ENCODE measurements at regions not wholly inside any gene's neighbourhood (a gene's known extent, or its start where the extent isn't known, plus 50 kb on each side); places are given as distances from the start of the nearest gene placed in this dataset.
"Not testable (repeated sequence)": the region's sequence is repeated elsewhere in the genome, so short reads cannot be mapped to it uniquely, and the experiment has no call there.

- H3K27me3 Mint-ChIP-seq (ENCODE audit: low read depth) = no peaks in the 10 kb centered on the region
- ATAC-seq (no peak), DNase-seq (no peak)
- no peaks in the 10 kb centered on the region for H3K4me1 Mint-ChIP-seq (ENCODE audit: low read depth)
- H3K36me3 Mint-ChIP-seq (ENCODE audit: insufficient read depth) = no peaks in the 10 kb centered on the region
- H3K9me3 Mint-ChIP-seq = peaks cover 18% of the 10 kb centered on the region
- no peak overlapping the region for H3K4me3 Mint-ChIP-seq
Measured at GRCh38 chr3:145313751-145314150, 847.2 kb downstream of the PLOD2 start.

- DNase-seq; H3K4me3 Mint-ChIP-seq; ATAC-seq; H3K27me3 Mint-ChIP-seq (ENCODE audit: low read depth); H3K36me3 Mint-ChIP-seq (ENCODE audit: insufficient read depth); H3K4me1 Mint-ChIP-seq (ENCODE audit: low read depth): not testable (repeated sequence)
- peaks cover 25% of the 10 kb centered on the region for H3K9me3 Mint-ChIP-seq
Measured at GRCh38 chr3:145316253-145316652, 844.7 kb downstream of the PLOD2 start.

GRCh38 chr3:145326666-145327065, 834.3 kb downstream of the PLOD2 start:
- H3K9me3 Mint-ChIP-seq = peaks cover 6% of the 10 kb centered on the region
- no peaks in the 10 kb centered on the region for H3K4me1 Mint-ChIP-seq (ENCODE audit: low read depth)
- no peaks in the 10 kb centered on the region for H3K27me3 Mint-ChIP-seq (ENCODE audit: low read depth)
- no peak for ATAC-seq
- no peak for DNase-seq
- H3K36me3 Mint-ChIP-seq (ENCODE audit: insufficient read depth) = no peaks in the 10 kb centered on the region
- H3K4me3 Mint-ChIP-seq = no peak overlapping the region

- not testable (repeated sequence) for H3K27me3 Mint-ChIP-seq (ENCODE audit: low read depth); H3K4me1 Mint-ChIP-seq (ENCODE audit: low read depth); H3K9me3 Mint-ChIP-seq; H3K4me3 Mint-ChIP-seq; DNase-seq; ATAC-seq; H3K36me3 Mint-ChIP-seq (ENCODE audit: insufficient read depth)
Measured at GRCh38 chr3:145333427-145333826, 827.6 kb downstream of the PLOD2 start.

GRCh38 chr3:145333931-145334330, 827.1 kb downstream of the PLOD2 start:
- Mint-ChIP-seq H3K4me3 (no peak overlapping the region), H3K27me3 (ENCODE audit: low read depth) (no peaks in the 10 kb centered on the region), H3K36me3 (ENCODE audit: insufficient read depth) (no peaks in the 10 kb centered on the region), H3K9me3 (peaks cover 10% of the 10 kb centered on the region), H3K4me1 (ENCODE audit: low read depth) (no peaks in the 10 kb centered on the region)
- ATAC-seq (no peak), DNase-seq (no peak)

DNA sequence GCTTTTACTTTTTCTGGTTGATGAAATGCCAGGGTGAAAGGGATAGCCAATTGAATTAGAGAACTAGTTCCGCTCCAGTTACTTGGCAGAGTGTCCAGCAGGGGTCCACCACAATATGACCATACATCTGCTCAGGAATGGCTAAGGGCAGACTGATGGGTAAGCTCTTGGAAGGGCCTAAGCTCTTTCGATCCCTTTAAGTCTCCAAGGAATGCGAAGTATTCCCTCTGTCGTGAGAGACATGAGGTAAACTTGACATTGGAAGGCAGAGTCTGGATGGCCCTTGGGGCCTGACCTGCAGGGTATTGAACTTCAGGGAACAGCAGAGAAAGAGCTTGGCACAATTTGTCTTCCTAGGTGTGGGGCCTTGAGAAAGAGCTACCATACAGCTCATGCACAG, 805.8 kb downstream of the PLOD2 start:
- no peak for DNase-seq
- no peak for ATAC-seq
- peaks cover 33% of the 10 kb centered on the region for H3K9me3 Mint-ChIP-seq
- H3K27me3 Mint-ChIP-seq (ENCODE audit: low read depth) = no peaks in the 10 kb centered on the region
- H3K36me3 Mint-ChIP-seq (ENCODE audit: insufficient read depth) = no peaks in the 10 kb centered on the region
- H3K4me1 Mint-ChIP-seq (ENCODE audit: low read depth) = no peaks in the 10 kb centered on the region
- no peak overlapping the region for H3K4me3 Mint-ChIP-seq

- H3K36me3 Mint-ChIP-seq (ENCODE audit: insufficient read depth) = no peaks in the 10 kb centered on the region
- DNase-seq (no peak), ATAC-seq (no peak)
- no peaks in the 10 kb centered on the region for H3K27me3 Mint-ChIP-seq (ENCODE audit: low read depth)
- H3K4me1 Mint-ChIP-seq (ENCODE audit: low read depth) = no peaks in the 10 kb centered on the region
- no peak overlapping the region for H3K4me3 Mint-ChIP-seq
- peaks cover 37% of the 10 kb centered on the region for H3K9me3 Mint-ChIP-seq
Measured at GRCh38 chr3:145357453-145357852, 803.5 kb downstream of the PLOD2 start.

- DNase-seq = no peak
- no peaks in the 10 kb centered on the region for H3K36me3 Mint-ChIP-seq (ENCODE audit: insufficient read depth)
- H3K9me3 Mint-ChIP-seq = peaks cover 29% of the 10 kb centered on the region
- no peak overlapping the region for H3K4me3 Mint-ChIP-seq
- no peak for ATAC-seq
- no peaks in the 10 kb centered on the region for H3K4me1 Mint-ChIP-seq (ENCODE audit: low read depth)
- no peaks in the 10 kb centered on the region for H3K27me3 Mint-ChIP-seq (ENCODE audit: low read depth)
Measured at GRCh38 chr3:145359040-145359439, 801.9 kb downstream of the PLOD2 start.

- no peak for ATAC-seq
- Mint-ChIP-seq H3K4me1 (ENCODE audit: low read depth) (no peaks in the 10 kb centered on the region), H3K27me3 (ENCODE audit: low read depth) (no peaks in the 10 kb centered on the region), H3K36me3 (ENCODE audit: insufficient read depth) (no peaks in the 10 kb centered on the region), H3K4me3 (no peak overlapping the region), H3K9me3 (peaks cover 13% of the 10 kb centered on the region)
- DNase-seq = no peak
Measured at GRCh38 chr3:145368748-145369147, 792.2 kb downstream of the PLOD2 start.

DNA sequence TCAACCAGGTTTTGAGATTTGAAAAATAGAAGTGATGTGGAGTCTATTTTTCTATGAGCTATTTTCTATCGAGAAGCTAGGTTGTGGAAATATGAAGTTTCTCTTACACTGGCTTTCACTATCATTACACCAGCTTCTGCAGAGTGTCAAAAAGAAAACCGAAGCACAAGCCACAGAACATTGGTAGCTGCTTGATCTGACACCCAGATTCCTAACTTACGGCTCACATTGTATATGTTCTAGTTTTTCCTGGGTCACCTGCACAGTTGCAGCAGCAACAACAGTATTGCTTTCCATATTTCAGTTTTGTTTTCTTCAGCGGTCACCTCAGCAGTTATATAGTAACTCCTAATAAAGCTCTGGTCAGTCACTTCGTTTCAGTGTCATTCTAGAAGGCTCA, 790.1 kb downstream of the PLOD2 start:
- Mint-ChIP-seq H3K36me3 (ENCODE audit: insufficient read depth) (no peaks in the 10 kb centered on the region), H3K27me3 (ENCODE audit: low read depth) (no peaks in the 10 kb centered on the region), H3K4me1 (ENCODE audit: low read depth) (no peaks in the 10 kb centered on the region), H3K9me3 (peaks cover 6% of the 10 kb centered on the region), H3K4me3 (no peak overlapping the region)
- ATAC-seq (no peak), DNase-seq (no peak)

GRCh38 chr3:145377301-145377700, 783.7 kb downstream of the PLOD2 start:
- Mint-ChIP-seq H3K9me3 (peaks cover 3% of the 10 kb centered on the region), H3K36me3 (ENCODE audit: insufficient read depth) (no peaks in the 10 kb centered on the region), H3K4me1 (ENCODE audit: low read depth) (no peaks in the 10 kb centered on the region), H3K4me3 (no peak overlapping the region), H3K27me3 (ENCODE audit: low read depth) (no peaks in the 10 kb centered on the region)
- ATAC-seq (no peak), DNase-seq (no peak)

DNA sequence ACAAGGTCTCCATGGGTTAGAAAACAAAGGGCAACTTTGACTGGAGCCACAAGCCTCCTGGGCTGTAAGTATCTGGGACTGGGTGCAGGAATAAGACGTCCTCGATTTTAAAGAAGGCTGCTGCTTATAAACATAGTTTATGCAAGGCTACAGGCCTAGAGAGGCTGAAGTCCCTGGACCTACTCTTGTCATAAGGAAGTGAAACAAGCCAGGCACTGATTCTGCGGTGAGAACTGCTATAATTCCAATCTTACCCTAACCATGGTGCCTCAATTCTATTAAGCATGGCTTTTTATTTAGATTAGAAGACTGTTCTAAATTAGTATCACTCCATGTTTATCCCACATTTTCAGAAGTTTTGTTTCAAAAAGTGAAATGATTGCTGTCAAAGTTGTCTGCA, 777.6 kb downstream of the PLOD2 start:
- Mint-ChIP-seq H3K4me1 (ENCODE audit: low read depth) (no peaks in the 10 kb centered on the region), H3K9me3 (peaks cover 3% of the 10 kb centered on the region), H3K27me3 (ENCODE audit: low read depth) (no peaks in the 10 kb centered on the region), H3K4me3 (no peak overlapping the region), H3K36me3 (ENCODE audit: insufficient read depth) (no peaks in the 10 kb centered on the region)
- DNase-seq = no peak
- no peak for ATAC-seq

GRCh38 chr3:145384307-145384706, 776.7 kb downstream of the PLOD2 start:
- no peak overlapping the region for H3K4me3 Mint-ChIP-seq
- DNase-seq (no peak), ATAC-seq (no peak)
- H3K9me3 Mint-ChIP-seq = peaks cover 10% of the 10 kb centered on the region
- no peaks in the 10 kb centered on the region for H3K27me3 Mint-ChIP-seq (ENCODE audit: low read depth)
- no peaks in the 10 kb centered on the region for H3K4me1 Mint-ChIP-seq (ENCODE audit: low read depth)
- no peaks in the 10 kb centered on the region for H3K36me3 Mint-ChIP-seq (ENCODE audit: insufficient read depth)

- Mint-ChIP-seq H3K36me3 (ENCODE audit: insufficient read depth) (no peaks in the 10 kb centered on the region), H3K27me3 (ENCODE audit: low read depth) (no peaks in the 10 kb centered on the region), H3K9me3 (peaks cover 10% of the 10 kb centered on the region), H3K4me3 (no peak overlapping the region), H3K4me1 (ENCODE audit: low read depth) (no peaks in the 10 kb centered on the region)
- DNase-seq (no peak), ATAC-seq (no peak)
Measured at GRCh38 chr3:145387211-145387610, 773.8 kb downstream of the PLOD2 start.

DNA sequence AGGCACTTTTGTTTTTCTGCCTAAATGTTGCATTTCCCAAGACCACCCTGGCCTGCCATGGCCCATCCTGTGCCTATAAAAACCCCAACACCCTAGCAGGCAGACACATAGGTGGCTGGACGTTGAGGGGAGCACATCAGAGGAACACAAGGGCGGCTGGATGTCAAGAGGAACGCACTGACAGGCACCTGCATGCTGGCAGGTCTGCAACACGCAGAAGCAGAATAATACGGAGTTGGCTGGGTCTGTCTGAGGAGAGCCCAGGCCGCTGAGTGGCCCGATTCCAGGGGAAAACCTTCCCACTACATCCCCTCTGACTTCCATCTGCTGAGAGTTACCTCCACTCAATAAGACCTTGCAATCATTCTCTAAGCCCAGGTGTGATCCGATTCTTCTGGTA, 765.6 kb downstream of the PLOD2 start:
- no peak for ATAC-seq
- Mint-ChIP-seq H3K27me3 (ENCODE audit: low read depth) (no peaks in the 10 kb centered on the region), H3K9me3 (peaks cover 3% of the 10 kb centered on the region), H3K36me3 (ENCODE audit: insufficient read depth) (no peaks in the 10 kb centered on the region), H3K4me1 (ENCODE audit: low read depth) (no peaks in the 10 kb centered on the region), H3K4me3 (no peak overlapping the region)
- DNase-seq = no peak

DNA sequence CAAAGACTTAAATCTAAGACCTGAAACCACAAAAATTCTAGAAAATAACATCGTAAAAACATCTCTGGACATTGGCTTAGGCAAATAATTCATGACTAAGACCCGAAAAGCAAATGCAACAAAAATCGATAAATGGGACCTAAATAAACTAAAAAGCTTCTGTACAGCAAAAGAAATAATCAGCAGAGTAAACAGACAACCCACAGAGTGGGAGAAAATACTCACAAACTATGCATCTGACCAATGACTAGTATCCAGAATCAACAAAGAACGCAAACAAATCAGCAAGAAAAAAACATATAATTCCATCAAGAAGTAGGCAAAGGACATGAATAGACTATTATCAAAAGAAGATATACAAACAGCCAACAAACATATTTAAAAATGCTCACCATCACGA, 749.4 kb downstream of the PLOD2 start:
- no peak for ATAC-seq
- no peaks in the 10 kb centered on the region for H3K36me3 Mint-ChIP-seq (ENCODE audit: insufficient read depth)

More for the DNA sequence above, 749.4 kb downstream of the PLOD2 start:
- Mint-ChIP-seq H3K4me3 (no peak overlapping the region), H3K4me1 (ENCODE audit: low read depth) (no peaks in the 10 kb centered on the region), H3K9me3 (peaks cover 8% of the 10 kb centered on the region), H3K27me3 (ENCODE audit: low read depth) (no peaks in the 10 kb centered on the region)
- DNase-seq = no peak

All from activated T-cell treated with anti-CD3 and anti-CD28 coated beads, Interleukin-2, amount 50 U/mL, for 4 hours (primary cell).